ENCODE measurements at regions not wholly inside any gene's neighbourhood (a gene's known extent, or its start where the extent isn't known, plus 50 kb on each side); places are given as distances from the start of the nearest gene placed in this dataset.

- DNase-seq, result no peak
Observed at GRCh38 chr3:72560846-72561675, 287.2 kb downstream of the SHQ1 start.

GRCh38 chr3:72559385-72559784 lies 288.9 kb downstream of the SHQ1 start:
- DNase-seq, result no peak

GRCh38 chr3:72558001-72558400 lies 290.2 kb downstream of the SHQ1 start:
- DNase-seq, result no peak

- DNase-seq, result no peak
Observed at GRCh38 chr3:72555714-72556113, 292.5 kb downstream of the SHQ1 start.

GRCh38 chr3:72554689-72555088 lies 293.6 kb downstream of the SHQ1 start:
- no peak for DNase-seq

GRCh38 chr3:72553298-72553697 lies 294.9 kb downstream of the SHQ1 start:
- DNase-seq, result no peak

GRCh38 chr3:72550582-72551262 lies 297.5 kb downstream of the SHQ1 start:
- no peak for DNase-seq

- DNase-seq, result no peak
Observed at GRCh38 chr3:72549761-72550581, 298.3 kb downstream of the SHQ1 start.

- DNase-seq, result no peak
Observed at GRCh38 chr3:72548981-72549380, 299.3 kb downstream of the SHQ1 start.

GRCh38 chr3:72548461-72548860 lies 299.8 kb downstream of the SHQ1 start:
- no peak for DNase-seq

- no peak for DNase-seq
Observed at GRCh38 chr3:72547183-72547582, 301.1 kb downstream of the SHQ1 start.

GRCh38 chr3:72544239-72544638 lies 304.0 kb downstream of the SHQ1 start:
- no peak for DNase-seq

GRCh38 chr3:72543246-72543645 lies 305.0 kb downstream of the SHQ1 start:
- DNase-seq, result no peak

- no peak for DNase-seq
Observed at GRCh38 chr3:72542781-72543180, 305.5 kb downstream of the SHQ1 start.

GRCh38 chr3:72539856-72540255 lies 308.4 kb downstream of the SHQ1 start:
- DNase-seq, result no peak

GRCh38 chr3:72538070-72538745 lies 310.0 kb downstream of the SHQ1 start:
- no peak for DNase-seq

- DNase-seq, result no peak
Observed at GRCh38 chr3:72537448-72537847, 310.8 kb downstream of the SHQ1 start.

- no peak for DNase-seq
Observed at GRCh38 chr3:72536878-72537267, 311.4 kb downstream of the SHQ1 start.

- DNase-seq, result no peak
Observed at GRCh38 chr3:72536206-72536877, 311.9 kb downstream of the SHQ1 start.

- no peak for DNase-seq
Observed at GRCh38 chr3:72535772-72536171, 312.5 kb downstream of the SHQ1 start.

- DNase-seq, result no peak
Observed at GRCh38 chr3:72533591-72534473, 314.4 kb downstream of the SHQ1 start.

Measured in NCI-H526 treated with DMSO at 0.1 percent for 48 hours (cell line).